ENCODE measurements at regions not wholly inside any gene's neighbourhood (a gene's known extent, or its start where the extent isn't known, plus 50 kb on each side); places are given as distances from the start of the nearest gene placed in this dataset.

DNA sequence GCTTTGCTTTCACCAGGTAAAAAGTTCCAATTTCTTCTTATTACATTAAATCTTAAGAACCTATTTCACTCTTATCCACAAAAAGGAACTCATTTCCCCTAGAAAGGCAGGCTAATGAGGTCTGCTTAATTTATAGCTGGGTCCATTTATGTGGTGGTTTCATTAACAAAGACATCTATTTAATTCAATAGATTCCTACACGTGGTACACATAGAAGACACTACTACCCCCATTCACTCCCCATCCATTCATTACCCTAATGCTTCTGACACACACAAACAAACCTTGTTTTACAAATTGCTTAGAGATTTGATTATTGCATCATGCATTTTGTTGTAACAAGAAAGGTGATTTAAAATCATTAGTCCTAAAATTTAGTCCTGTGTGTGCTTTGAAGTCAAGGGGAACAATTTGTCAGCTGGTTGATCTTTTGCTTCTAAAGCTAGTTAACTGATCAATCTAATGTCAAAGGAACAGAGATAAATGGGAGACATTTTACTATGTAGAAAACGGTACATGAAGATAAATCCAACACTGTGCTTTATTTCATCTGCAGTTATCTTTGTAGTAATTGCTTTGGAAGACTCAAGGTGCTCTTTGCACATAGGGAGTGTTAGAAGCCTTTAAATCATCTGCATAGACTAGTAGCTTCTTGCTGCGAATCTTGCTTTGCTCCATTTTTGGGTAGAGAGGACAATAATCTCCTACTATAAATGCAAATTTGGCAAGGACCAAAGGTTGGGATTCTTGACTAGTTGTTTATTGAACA lies 379.2 kb downstream of the CDH11 start:
- Mint-ChIP-seq H3K4me3 (no peak overlapping the region), H3K36me3 (ENCODE audit: insufficient read depth in 2 of 2) (no peaks in the 10 kb centered on the region), H3K9me3 (peaks cover 11 to 14% of the 10 kb centered on the region in 2 donors), H3K4me1 (ENCODE audit: low read depth) (no peaks in the 10 kb centered on the region), H3K27ac (no peak overlapping the region), H3K27me3 (ENCODE audit: low read depth) (no peaks in the 10 kb centered on the region)
- DNase-seq (no peak), ATAC-seq (replicated peaks in 1 of 2) (no peak)

DNA sequence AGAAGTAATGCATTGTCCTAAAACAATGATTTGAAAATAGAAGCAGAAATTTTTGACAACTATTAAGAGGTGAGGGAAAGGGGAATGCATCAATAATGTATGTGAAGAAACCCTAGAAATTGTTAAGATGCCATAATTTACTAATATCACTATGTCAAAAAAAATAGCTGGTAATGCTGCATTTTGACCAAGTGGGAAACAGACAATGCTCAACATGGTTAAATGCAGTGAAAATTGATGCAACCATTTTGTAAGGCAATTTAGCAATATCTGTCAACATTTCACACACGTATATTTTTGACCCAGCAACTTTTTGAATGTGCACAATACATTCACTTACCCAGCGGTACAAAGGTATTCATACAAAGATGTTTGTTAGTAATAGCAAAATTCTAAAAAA lies 381.6 kb downstream of the CDH11 start:
- H3K27me3 Mint-ChIP-seq (ENCODE audit: low read depth) = no peaks in the 10 kb centered on the region
- H3K9me3 Mint-ChIP-seq = peaks cover 11 to 17% of the 10 kb centered on the region in 2 donors
- ATAC-seq (replicated peaks in 1 of 2) (no peak), DNase-seq (no peak)
- H3K4me3 Mint-ChIP-seq = no peak overlapping the region
- H3K36me3 Mint-ChIP-seq (ENCODE audit: insufficient read depth in 2 of 2) = no peaks in the 10 kb centered on the region
- H3K27ac Mint-ChIP-seq = no peak overlapping the region
- H3K4me1 Mint-ChIP-seq (ENCODE audit: low read depth) = no peaks in the 10 kb centered on the region

DNA sequence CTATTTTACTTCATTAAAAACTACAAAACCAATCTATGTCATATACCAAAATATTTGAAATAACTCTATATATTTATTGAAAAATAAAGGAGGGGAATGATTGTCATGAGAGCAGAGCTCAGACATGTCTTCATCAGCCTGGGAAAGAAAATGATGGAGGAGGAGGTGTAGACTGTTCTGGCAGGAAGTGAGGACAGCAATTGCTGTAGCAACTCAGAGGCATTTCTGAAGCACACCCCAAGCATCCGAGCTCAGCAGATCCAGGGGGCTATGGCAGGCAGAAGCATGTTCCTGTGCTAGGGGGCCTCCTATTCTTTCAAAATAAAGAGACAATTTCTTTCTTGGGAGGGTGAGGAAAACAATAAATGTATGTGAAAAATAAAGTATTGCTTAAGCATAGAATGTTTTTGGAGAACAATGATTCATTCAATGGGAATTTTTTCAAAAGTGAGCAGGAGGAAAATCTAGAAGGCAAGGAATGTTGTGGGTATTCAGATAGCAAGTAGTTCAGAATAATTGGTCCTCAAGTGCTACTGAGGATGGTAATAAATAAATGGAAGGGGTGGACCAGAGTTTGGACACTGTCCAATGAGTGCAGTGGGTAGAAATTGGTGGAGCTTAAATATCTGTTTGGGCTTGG lies 383.4 kb downstream of the CDH11 start:
- no peak for ATAC-seq (replicated peaks in 1 of 2)
- Mint-ChIP-seq H3K27me3 (ENCODE audit: low read depth) (no peaks in the 10 kb centered on the region), H3K4me3 (no peak overlapping the region), H3K27ac (no peak overlapping the region), H3K4me1 (ENCODE audit: low read depth) (no peaks in the 10 kb centered on the region), H3K36me3 (ENCODE audit: insufficient read depth in 2 of 2) (no peaks in the 10 kb centered on the region), H3K9me3 (peaks cover 9 to 17% of the 10 kb centered on the region in 2 donors)
- DNase-seq = no peak

DNA sequence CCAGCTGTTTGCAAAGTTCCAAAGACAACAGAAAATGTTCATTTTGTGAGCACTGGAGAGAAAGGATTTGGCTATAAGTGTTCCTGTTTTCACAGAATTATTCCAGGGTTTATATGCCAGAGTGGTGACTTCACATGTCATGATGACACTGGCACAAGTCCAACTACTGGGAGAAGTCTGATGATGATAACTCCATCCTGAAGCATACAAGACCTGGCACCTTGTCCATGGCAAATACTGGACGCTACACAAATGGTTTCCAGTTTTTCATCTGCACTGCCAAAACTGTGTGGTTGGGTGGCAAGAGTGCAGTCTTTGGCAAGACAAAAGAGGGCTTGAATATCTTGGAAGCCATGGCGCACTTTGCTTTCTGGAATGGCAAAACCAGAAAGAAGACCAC lies 385.0 kb downstream of the CDH11 start:
- Mint-ChIP-seq H3K9me3 (peaks cover 9 to 19% of the 10 kb centered on the region in 2 donors), H3K27me3 (ENCODE audit: low read depth) (no peaks in the 10 kb centered on the region), H3K27ac (no peak overlapping the region), H3K4me1 (ENCODE audit: low read depth) (no peaks in the 10 kb centered on the region), H3K4me3 (no peak overlapping the region), H3K36me3 (ENCODE audit: insufficient read depth in 2 of 2) (no peaks in the 10 kb centered on the region)
- no peak for ATAC-seq (replicated peaks in 1 of 2)
- no peak for DNase-seq

DNA sequence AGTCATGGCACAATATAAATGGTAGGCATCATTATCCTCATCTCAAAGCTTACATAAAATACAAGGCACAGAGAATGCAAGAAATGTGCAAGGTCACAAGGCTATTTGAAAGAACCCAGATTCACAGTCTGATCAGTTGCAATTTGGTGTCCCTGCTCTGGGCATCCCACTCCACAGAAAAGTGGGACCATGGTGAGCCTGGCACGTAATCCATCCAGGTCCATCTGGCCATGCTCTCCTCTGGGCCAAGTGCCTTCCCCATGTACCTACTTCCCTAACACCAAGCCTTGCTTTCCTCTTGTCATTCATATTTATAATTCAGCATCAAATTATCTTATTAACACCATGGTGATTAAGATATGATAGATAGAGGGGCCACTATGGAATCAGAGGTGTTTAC lies 390.0 kb downstream of the CDH11 start:
- Mint-ChIP-seq H3K27ac (no peak overlapping the region), H3K9me3 (peaks cover 5 to 10% of the 10 kb centered on the region in 2 donors), H3K4me3 (no peak overlapping the region), H3K4me1 (ENCODE audit: low read depth) (no peaks in the 10 kb centered on the region), H3K36me3 (ENCODE audit: insufficient read depth in 2 of 2) (no peaks in the 10 kb centered on the region), H3K27me3 (ENCODE audit: low read depth) (no peaks in the 10 kb centered on the region)
- DNase-seq (no peak), ATAC-seq (replicated peaks in 1 of 2) (no peak)

DNA sequence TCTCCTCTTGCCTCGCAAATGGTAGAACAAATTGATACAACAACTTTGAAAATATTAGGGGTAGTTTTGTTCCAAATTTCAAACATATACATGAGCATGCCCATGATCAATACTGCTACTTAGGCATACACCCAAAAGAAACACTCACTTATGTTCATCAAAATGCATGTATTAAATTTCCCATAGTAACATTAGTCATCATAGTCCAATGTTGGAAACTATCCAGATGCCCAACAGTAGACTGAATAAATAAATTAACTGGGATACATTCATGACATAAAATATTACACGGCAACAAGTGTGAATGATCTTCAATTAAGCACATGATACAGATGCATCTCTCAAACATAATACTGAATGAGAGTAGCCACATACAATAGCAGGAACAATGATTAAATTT lies 391.6 kb downstream of the CDH11 start:
- H3K27ac Mint-ChIP-seq = no peak overlapping the region
- no peaks in the 10 kb centered on the region for H3K4me1 Mint-ChIP-seq (ENCODE audit: low read depth)
- ATAC-seq (replicated peaks in 1 of 2) (no peak), DNase-seq (no peak)
- no peaks in the 10 kb centered on the region for H3K27me3 Mint-ChIP-seq (ENCODE audit: low read depth)
- H3K9me3 Mint-ChIP-seq = peaks cover 4 to 6% of the 10 kb centered on the region in 2 donors
- H3K36me3 Mint-ChIP-seq (ENCODE audit: insufficient read depth in 2 of 2) = peaks cover 0 to 3% of the 10 kb centered on the region in 2 donors
- H3K4me3 Mint-ChIP-seq = no peak overlapping the region

DNA sequence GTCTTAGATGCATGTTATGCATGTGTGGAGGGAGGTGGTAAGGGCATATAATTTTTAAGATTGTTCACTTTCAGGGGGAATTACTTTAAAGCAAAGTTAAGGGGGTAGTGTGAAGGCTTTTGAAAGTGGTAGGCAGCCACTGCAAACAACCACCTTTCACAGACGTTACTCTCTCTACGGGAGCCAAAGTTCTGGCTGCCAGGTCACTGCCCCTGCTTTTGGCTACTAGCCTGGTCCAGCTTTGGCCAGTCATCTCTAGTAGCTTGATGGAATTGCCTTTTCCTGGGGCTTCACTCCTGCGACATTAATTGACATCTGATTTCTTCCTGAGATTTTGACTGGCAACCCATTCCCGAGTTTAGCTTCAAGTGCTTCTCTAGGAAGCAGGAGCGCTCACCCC lies 397.5 kb downstream of the CDH11 start:
- no peaks in the 10 kb centered on the region for H3K4me1 Mint-ChIP-seq (ENCODE audit: low read depth)
- no peaks in the 10 kb centered on the region for H3K27me3 Mint-ChIP-seq (ENCODE audit: low read depth)
- DNase-seq = no peak

DNA sequence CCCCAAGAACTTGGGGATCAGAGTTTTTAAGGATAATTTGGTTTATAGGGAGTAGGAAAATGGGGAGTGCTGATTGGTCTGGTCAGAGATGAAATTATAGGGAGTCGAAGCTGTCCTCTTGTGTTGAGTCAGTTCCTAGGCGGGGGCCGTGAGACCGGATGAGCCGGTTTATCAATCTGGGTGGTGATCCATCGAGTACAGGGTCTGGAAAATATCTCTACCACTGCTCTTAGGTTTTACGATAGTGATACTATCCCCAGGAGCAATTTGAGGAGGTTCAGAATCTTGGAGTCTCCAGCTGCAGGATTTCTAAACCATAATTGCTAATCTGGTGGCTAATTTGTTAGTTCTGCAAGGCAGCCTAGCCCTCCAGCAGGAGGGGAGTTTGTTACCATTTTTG lies 403.4 kb downstream of the CDH11 start:
- no peak for DNase-seq
- no peak for ATAC-seq (replicated peaks in 1 of 2)
- H3K27me3 Mint-ChIP-seq (ENCODE audit: low read depth) = no peaks in the 10 kb centered on the region
- peaks cover 0 to 1% of the 10 kb centered on the region in 2 donors for H3K36me3 Mint-ChIP-seq (ENCODE audit: insufficient read depth in 2 of 2)
- H3K9me3 Mint-ChIP-seq = peaks cover 3 to 7% of the 10 kb centered on the region in 2 donors
- no peak overlapping the region for H3K4me3 Mint-ChIP-seq
- H3K4me1 Mint-ChIP-seq (ENCODE audit: low read depth) = no peaks in the 10 kb centered on the region
- H3K27ac Mint-ChIP-seq = no peak overlapping the region

More for the DNA sequence above, 397.5 kb downstream of the CDH11 start:
- H3K9me3 Mint-ChIP-seq = peaks cover 6 to 7% of the 10 kb centered on the region in 2 donors
- H3K4me3 Mint-ChIP-seq = no peak overlapping the region
- H3K36me3 Mint-ChIP-seq (ENCODE audit: insufficient read depth in 2 of 2) = peaks cover 0 to 3% of the 10 kb centered on the region in 2 donors
- no peak for ATAC-seq (replicated peaks in 1 of 2)
- no peak overlapping the region for H3K27ac Mint-ChIP-seq

DNA sequence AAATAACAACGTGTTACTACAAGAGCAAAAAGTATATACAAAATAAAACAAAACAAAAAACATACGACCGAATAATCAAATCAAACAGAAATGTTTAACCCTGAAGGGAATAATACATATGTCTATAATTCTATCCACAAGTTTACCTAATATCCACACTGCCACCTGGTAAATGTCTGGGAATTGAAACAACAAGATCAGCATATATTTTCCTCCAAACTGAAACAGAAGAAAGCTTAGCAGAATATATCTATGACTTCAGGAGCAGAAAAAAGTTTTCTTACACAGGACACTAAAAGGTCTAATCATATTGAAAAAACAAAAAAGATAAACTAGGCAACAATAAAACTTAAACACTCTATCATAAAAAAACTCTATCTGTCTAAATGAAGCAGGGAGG lies 404.0 kb downstream of the CDH11 start:
- Mint-ChIP-seq H3K4me1 (ENCODE audit: low read depth) (no peaks in the 10 kb centered on the region), H3K4me3 (no peak overlapping the region), H3K27ac (no peak overlapping the region), H3K9me3 (peaks cover 3 to 7% of the 10 kb centered on the region in 2 donors), H3K27me3 (ENCODE audit: low read depth) (no peaks in the 10 kb centered on the region), H3K36me3 (ENCODE audit: insufficient read depth in 2 of 2) (peaks cover 0 to 1% of the 10 kb centered on the region in 2 donors)
- DNase-seq (no peak), ATAC-seq (replicated peaks in 1 of 2) (no peak)

DNA sequence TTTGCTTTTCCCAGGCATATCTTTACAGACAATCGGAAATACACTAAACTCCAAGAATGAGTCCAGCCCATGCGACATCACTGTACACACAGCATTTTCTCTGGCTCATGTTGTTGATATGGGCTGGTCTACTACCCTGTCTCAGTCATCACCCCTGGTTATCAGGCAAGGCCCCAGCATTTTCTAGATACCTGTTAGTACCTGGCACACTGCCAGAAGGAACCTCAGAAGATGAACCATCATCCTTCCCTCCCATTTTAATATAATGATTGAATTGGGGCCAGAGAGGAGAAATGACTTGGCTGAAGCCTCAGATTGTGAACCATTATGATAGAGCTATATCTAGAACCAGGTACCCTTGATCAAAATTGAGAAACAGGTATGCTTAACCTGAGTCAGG lies 406.2 kb downstream of the CDH11 start:
- Mint-ChIP-seq H3K9me3 (peaks cover 5 to 7% of the 10 kb centered on the region in 2 donors), H3K4me3 (no peak overlapping the region), H3K4me1 (ENCODE audit: low read depth) (no peaks in the 10 kb centered on the region), H3K27me3 (ENCODE audit: low read depth) (no peaks in the 10 kb centered on the region), H3K36me3 (ENCODE audit: insufficient read depth in 2 of 2) (peaks cover 0 to 1% of the 10 kb centered on the region in 2 donors), H3K27ac (no peak overlapping the region)
- DNase-seq (no peak), ATAC-seq (replicated peaks in 1 of 2) (no peak)

DNA sequence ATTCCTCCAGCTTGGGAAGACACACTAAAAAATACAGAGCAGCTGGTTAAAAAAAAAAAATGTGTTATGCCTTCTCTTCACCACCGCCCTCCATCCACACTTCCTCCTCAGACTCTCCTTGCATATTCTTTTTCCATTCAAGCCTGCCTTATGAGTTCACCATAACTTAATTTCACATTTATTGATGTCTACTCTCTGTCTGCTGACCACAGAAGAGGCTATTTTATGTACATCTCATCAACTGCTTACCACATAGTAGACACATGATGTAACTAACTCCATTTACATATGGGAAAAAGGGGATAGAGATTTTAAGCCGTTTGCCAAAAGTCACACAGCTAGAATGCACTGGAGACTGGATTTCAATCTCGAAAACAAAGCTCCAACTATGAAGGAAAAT lies 409.8 kb downstream of the CDH11 start:
- ATAC-seq (replicated peaks in 1 of 2) (no peak), DNase-seq (no peak)
- no peaks in the 10 kb centered on the region for H3K4me1 Mint-ChIP-seq (ENCODE audit: low read depth)
- H3K27me3 Mint-ChIP-seq (ENCODE audit: low read depth) = no peaks in the 10 kb centered on the region
- H3K4me3 Mint-ChIP-seq = no peak overlapping the region
- H3K27ac Mint-ChIP-seq = no peak overlapping the region
- peaks cover 2 to 5% of the 10 kb centered on the region in 2 donors for H3K9me3 Mint-ChIP-seq
- H3K36me3 Mint-ChIP-seq (ENCODE audit: insufficient read depth in 2 of 2) = peaks cover 0 to 1% of the 10 kb centered on the region in 2 donors

DNA sequence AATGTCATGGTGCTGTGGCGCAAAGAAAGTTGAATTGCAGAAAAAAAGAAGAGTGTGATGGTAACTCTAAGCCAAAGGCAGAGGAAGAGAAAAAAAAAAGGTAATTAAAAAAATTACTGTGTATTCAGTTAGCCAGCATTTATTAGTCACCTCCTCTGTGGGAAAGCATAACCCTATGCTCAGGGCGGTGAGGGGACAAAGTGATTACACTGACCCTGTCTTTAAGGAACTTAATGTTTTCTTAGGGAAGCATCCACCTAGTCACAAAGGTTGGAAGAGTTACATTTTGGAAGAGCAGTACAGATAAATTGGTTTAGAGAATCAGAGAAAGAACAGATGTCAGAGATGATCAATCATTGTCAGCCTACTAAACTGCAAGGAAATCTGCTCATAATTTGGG lies 410.3 kb downstream of the CDH11 start:
- Mint-ChIP-seq H3K9me3 (peaks cover 2 to 6% of the 10 kb centered on the region in 2 donors), H3K4me1 (ENCODE audit: low read depth) (no peaks in the 10 kb centered on the region), H3K36me3 (ENCODE audit: insufficient read depth in 2 of 2) (peaks cover 0 to 1% of the 10 kb centered on the region in 2 donors), H3K27me3 (ENCODE audit: low read depth) (no peaks in the 10 kb centered on the region), H3K4me3 (no peak overlapping the region), H3K27ac (no peak overlapping the region)
- DNase-seq = no peak
- no peak for ATAC-seq (replicated peaks in 1 of 2)

DNA sequence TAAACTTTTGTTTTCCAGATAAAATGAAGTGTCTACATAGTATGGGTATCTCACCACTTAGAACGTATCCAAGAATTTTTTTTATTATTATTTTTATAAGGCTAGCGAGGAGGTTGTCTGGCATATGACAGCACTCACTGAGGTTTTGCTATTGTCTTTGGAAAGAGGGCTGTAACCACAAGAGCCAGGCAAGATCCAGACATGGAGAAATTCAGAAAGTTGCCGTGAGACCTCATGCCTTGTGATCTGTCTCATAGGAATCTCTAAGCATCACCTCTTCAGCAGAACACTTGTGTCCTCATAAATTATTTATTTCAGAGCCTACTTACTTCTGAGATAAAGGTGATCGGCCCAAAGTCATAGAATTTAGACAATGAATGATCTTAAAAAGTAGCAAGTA lies 410.8 kb downstream of the CDH11 start:
- H3K4me3 Mint-ChIP-seq = no peak overlapping the region
- no peak for DNase-seq
- H3K27ac Mint-ChIP-seq = no peak overlapping the region
- H3K4me1 Mint-ChIP-seq (ENCODE audit: low read depth) = no peaks in the 10 kb centered on the region
- no peaks in the 10 kb centered on the region for H3K27me3 Mint-ChIP-seq (ENCODE audit: low read depth)
- H3K36me3 Mint-ChIP-seq (ENCODE audit: insufficient read depth in 2 of 2) = peaks cover 0 to 1% of the 10 kb centered on the region in 2 donors
- no peak for ATAC-seq (replicated peaks in 1 of 2)
- peaks cover 2 to 7% of the 10 kb centered on the region in 2 donors for H3K9me3 Mint-ChIP-seq
